ENCODE measurements at regions not wholly inside any gene's neighbourhood (a gene's known extent, or its start where the extent isn't known, plus 50 kb on each side); places are given as distances from the start of the nearest gene placed in this dataset.

DNA sequence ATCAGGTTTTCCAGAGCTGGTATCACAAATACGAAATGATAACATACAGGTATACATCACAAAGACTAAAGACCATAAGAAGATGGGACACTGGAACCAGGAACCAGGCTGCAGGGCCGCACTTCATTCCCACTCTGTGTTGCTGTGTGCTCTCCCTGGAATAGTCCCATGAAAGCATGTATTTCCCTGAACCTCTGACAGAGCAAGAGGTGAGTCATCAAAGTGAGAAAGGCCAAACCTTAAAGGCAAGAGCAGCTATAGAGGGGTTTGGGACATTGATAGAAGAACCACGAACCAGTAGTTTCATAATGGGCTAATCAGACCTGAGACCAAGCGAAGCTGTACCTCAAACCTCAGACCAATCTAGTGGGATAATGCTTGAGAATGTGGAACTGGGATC, 283.0 kb upstream of the PRKD1 start:
- Histone ChIP-seq H2BK5ac (ENCODE audit: low read depth, low read length, poor library complexity) (no peak overlapping the region), H3K9me3 (ENCODE audit: insufficient read depth, low read depth, low read length) (no peaks in the 10 kb centered on the region), H3K79me1 (ENCODE audit: low read length) (no peaks in the 10 kb centered on the region), H3K27me3 (ENCODE audit: insufficient read depth, low read length) (no peaks in the 10 kb centered on the region), H3K4me1 (ENCODE audit: control insufficient read depth in 1 of 2, insufficient read depth in 2 of 2, low read length in 2 of 2) (no peaks in the 10 kb centered on the region), H3K9ac (ENCODE audit: low read length) (no peak overlapping the region), H3K79me2 (ENCODE audit: control insufficient read depth, insufficient read depth, low read length, poor library complexity) (no peaks in the 10 kb centered on the region), H3K14ac (ENCODE audit: low read length) (no peak overlapping the region), H4K91ac (ENCODE audit: low read depth, low read length) (no peak overlapping the region), H3K4me3 (ENCODE audit: low read depth, low read length) (no peak overlapping the region), H2AK5ac (ENCODE audit: low read length) (no peak overlapping the region), H3K18ac (ENCODE audit: low read length) (no peak overlapping the region), H4K8ac (ENCODE audit: low read depth, low read length) (no peak overlapping the region), H2BK12ac (ENCODE audit: low read length) (no peak overlapping the region), H3K27ac (ENCODE audit: low read depth, low read length) (no peak overlapping the region), H3K23ac (ENCODE audit: low read length) (no peak overlapping the region), H2BK120ac (ENCODE audit: insufficient read depth, low read length, poor library complexity) (no peak overlapping the region), H3K4ac (ENCODE audit: low read depth, low read length) (no peak overlapping the region), H4K12ac (ENCODE audit: low read depth, low read length) (no peak overlapping the region), H2AFZ (ENCODE audit: insufficient read depth, low read length, poor library complexity) (no peak overlapping the region), H3K4me2 (ENCODE audit: low read length) (no peak overlapping the region), H3K36me3 (ENCODE audit: control insufficient read depth in 1 of 2, insufficient read depth in 2 of 2, low read length in 2 of 2) (no peaks in the 10 kb centered on the region)
- no CpG with 5 or more reads among the region's 4 CpGs for WGBS (ENCODE audit: extremely low coverage, insufficient coverage, insufficient read length)
- DNase-seq: no peak

DNA sequence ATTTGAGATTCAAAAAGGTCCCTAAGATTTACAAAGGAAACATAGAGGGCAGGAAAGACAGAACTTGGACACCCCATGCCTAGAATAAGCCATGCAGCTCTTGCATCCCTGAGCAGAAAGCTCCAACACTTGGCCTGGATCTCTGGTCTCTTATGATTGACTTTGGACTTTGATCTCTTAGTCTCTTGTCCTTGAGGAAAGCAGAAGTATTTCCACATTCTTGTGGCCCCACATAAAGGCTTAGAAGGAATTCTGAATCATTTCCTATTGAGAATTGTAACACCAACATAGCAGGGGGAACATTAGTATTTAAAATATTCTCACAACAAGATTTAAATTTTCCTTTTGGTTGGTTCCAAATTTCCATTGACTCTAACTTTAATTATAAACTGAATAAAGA, 283.7 kb upstream of the PRKD1 start:
- no peaks in the 10 kb centered on the region for H3K9me3 ChIP-seq (ENCODE audit: insufficient read depth, low read depth, low read length)

DNA sequence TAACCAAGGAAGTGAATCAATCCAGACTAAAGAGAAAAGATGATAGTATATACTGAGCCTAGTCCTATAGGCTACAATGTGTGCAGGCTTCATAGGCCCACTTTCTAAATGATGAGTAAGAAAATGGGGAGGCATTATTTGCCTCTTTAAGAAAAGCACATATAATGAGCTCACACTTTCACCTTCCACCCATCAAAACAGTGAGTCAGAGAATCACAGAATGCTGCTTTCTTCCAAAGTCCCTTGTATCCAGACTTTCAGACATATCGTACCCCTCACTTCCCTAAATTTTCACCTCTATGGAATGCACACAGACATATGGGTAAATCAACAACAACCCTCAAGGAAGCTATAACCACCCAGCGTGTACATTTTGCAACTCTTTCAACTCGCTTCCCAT, 286.4 kb upstream of the PRKD1 start:
- no peaks in the 10 kb centered on the region for H3K36me3 ChIP-seq (ENCODE audit: control insufficient read depth in 1 of 2, insufficient read depth in 2 of 2, low read length in 2 of 2)
- no peak overlapping the region for H2AK5ac ChIP-seq (ENCODE audit: low read length)
- H4K8ac ChIP-seq (ENCODE audit: low read depth, low read length): no peak overlapping the region

More for the DNA sequence above, 283.7 kb upstream of the PRKD1 start:
- no peaks in the 10 kb centered on the region for H3K36me3 ChIP-seq (ENCODE audit: control insufficient read depth in 1 of 2, insufficient read depth in 2 of 2, low read length in 2 of 2)
- H3K27me3 ChIP-seq (ENCODE audit: insufficient read depth, low read length): no peaks in the 10 kb centered on the region
- no peak overlapping the region for H4K12ac ChIP-seq (ENCODE audit: low read depth, low read length)
- H2BK5ac ChIP-seq (ENCODE audit: low read depth, low read length, poor library complexity): no peak overlapping the region
- H4K8ac ChIP-seq (ENCODE audit: low read depth, low read length): no peak overlapping the region
- H3K14ac ChIP-seq (ENCODE audit: low read length): no peak overlapping the region
- H2BK120ac ChIP-seq (ENCODE audit: insufficient read depth, low read length, poor library complexity): no peak overlapping the region
- H3K4me3 ChIP-seq (ENCODE audit: low read depth, low read length): no peak overlapping the region
- H3K23ac ChIP-seq (ENCODE audit: low read length): no peak overlapping the region
- H3K18ac ChIP-seq (ENCODE audit: low read length): no peak overlapping the region
- no peak overlapping the region for H2AFZ ChIP-seq (ENCODE audit: insufficient read depth, low read length, poor library complexity)
- no peaks in the 10 kb centered on the region for H3K79me1 ChIP-seq (ENCODE audit: low read length)
- no peak overlapping the region for H2BK12ac ChIP-seq (ENCODE audit: low read length)
- DNase-seq: no peak
- H3K27ac ChIP-seq (ENCODE audit: low read depth, low read length): no peak overlapping the region
- no peak overlapping the region for H2AK5ac ChIP-seq (ENCODE audit: low read length)
- H4K91ac ChIP-seq (ENCODE audit: low read depth, low read length): no peak overlapping the region
- H3K79me2 ChIP-seq (ENCODE audit: control insufficient read depth, insufficient read depth, low read length, poor library complexity): no peaks in the 10 kb centered on the region
- H3K4me2 ChIP-seq (ENCODE audit: low read length): no peak overlapping the region
- no peak overlapping the region for H3K9ac ChIP-seq (ENCODE audit: low read length)
- H3K4me1 ChIP-seq (ENCODE audit: control insufficient read depth in 1 of 2, insufficient read depth in 2 of 2, low read length in 2 of 2): no peaks in the 10 kb centered on the region
- H3K4ac ChIP-seq (ENCODE audit: low read depth, low read length): no peak overlapping the region

DNA sequence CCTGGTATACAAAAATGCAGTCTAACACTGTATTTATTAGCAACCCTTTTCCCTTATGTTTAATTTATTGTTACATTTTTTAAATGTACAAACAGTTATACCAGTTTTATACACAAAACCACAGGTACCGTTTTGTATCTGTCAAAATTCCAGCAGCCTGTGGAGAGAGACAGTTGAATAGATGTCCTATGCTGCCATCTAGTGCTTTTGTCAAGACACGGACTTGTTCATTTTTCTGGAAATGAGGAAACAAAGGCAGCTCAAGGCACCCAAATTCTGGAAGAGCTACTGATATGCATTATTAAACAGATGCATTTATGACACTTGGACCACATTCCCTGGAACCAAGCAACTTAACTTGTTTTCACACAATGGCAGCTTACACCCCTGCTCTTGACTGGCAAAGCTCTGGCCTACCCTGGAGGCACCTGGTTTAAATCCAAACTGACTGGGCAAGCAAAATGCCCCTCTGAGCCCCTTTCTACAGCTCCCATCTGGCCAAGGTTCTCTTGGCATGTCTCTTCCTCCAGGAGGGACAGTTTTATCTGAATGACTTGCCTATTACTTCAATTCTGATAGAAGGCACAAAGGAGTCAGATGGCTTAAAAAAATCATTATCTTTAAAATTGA, 286.9 kb upstream of the PRKD1 start:
- WGBS (ENCODE audit: extremely low coverage, insufficient coverage, insufficient read length): no CpG with 5 or more reads among the region's 2 CpGs
- no peak overlapping the region for H2BK12ac ChIP-seq (ENCODE audit: low read length)

More for the DNA sequence above, 286.4 kb upstream of the PRKD1 start:
- no peak overlapping the region for H2BK5ac ChIP-seq (ENCODE audit: low read depth, low read length, poor library complexity)
- no peak overlapping the region for H3K27ac ChIP-seq (ENCODE audit: low read depth, low read length)
- H3K14ac ChIP-seq (ENCODE audit: low read length): no peak overlapping the region
- no peaks in the 10 kb centered on the region for H3K79me2 ChIP-seq (ENCODE audit: control insufficient read depth, insufficient read depth, low read length, poor library complexity)
- no peak overlapping the region for H2BK120ac ChIP-seq (ENCODE audit: insufficient read depth, low read length, poor library complexity)
- no peak overlapping the region for H3K4me2 ChIP-seq (ENCODE audit: low read length)
- no CpG with 5 or more reads among the region's 3 CpGs for WGBS (ENCODE audit: extremely low coverage, insufficient coverage, insufficient read length)
- H3K4me3 ChIP-seq (ENCODE audit: low read depth, low read length): no peak overlapping the region
- no peak overlapping the region for H3K4ac ChIP-seq (ENCODE audit: low read depth, low read length)
- no peak overlapping the region for H2AFZ ChIP-seq (ENCODE audit: insufficient read depth, low read length, poor library complexity)
- no peak overlapping the region for H4K12ac ChIP-seq (ENCODE audit: low read depth, low read length)
- no peaks in the 10 kb centered on the region for H3K79me1 ChIP-seq (ENCODE audit: low read length)
- no peaks in the 10 kb centered on the region for H3K27me3 ChIP-seq (ENCODE audit: insufficient read depth, low read length)
- no peak for DNase-seq
- H4K91ac ChIP-seq (ENCODE audit: low read depth, low read length): no peak overlapping the region
- H3K9ac ChIP-seq (ENCODE audit: low read length): no peak overlapping the region
- no peak overlapping the region for H3K23ac ChIP-seq (ENCODE audit: low read length)
- no peaks in the 10 kb centered on the region for H3K4me1 ChIP-seq (ENCODE audit: control insufficient read depth in 1 of 2, insufficient read depth in 2 of 2, low read length in 2 of 2)
- H3K18ac ChIP-seq (ENCODE audit: low read length): no peak overlapping the region
- no peaks in the 10 kb centered on the region for H3K9me3 ChIP-seq (ENCODE audit: insufficient read depth, low read depth, low read length)
- H2BK12ac ChIP-seq (ENCODE audit: low read length): no peak overlapping the region

More for the DNA sequence above, 286.9 kb upstream of the PRKD1 start:
- Histone ChIP-seq H2BK120ac (ENCODE audit: insufficient read depth, low read length, poor library complexity) (no peak overlapping the region), H3K18ac (ENCODE audit: low read length) (no peak overlapping the region), H3K9ac (ENCODE audit: low read length) (no peak overlapping the region), H2BK5ac (ENCODE audit: low read depth, low read length, poor library complexity) (no peak overlapping the region), H3K4me2 (ENCODE audit: low read length) (no peak overlapping the region), H4K12ac (ENCODE audit: low read depth, low read length) (no peak overlapping the region), H3K9me3 (ENCODE audit: insufficient read depth, low read depth, low read length) (no peaks in the 10 kb centered on the region), H3K27me3 (ENCODE audit: insufficient read depth, low read length) (no peaks in the 10 kb centered on the region), H3K23ac (ENCODE audit: low read length) (no peak overlapping the region), H4K8ac (ENCODE audit: low read depth, low read length) (no peak overlapping the region), H3K4ac (ENCODE audit: low read depth, low read length) (no peak overlapping the region), H3K36me3 (ENCODE audit: control insufficient read depth in 1 of 2, insufficient read depth in 2 of 2, low read length in 2 of 2) (no peaks in the 10 kb centered on the region), H3K14ac (ENCODE audit: low read length) (no peak overlapping the region), H3K79me2 (ENCODE audit: control insufficient read depth, insufficient read depth, low read length, poor library complexity) (no peaks in the 10 kb centered on the region), H2AK5ac (ENCODE audit: low read length) (no peak overlapping the region), H3K79me1 (ENCODE audit: low read length) (no peaks in the 10 kb centered on the region), H3K27ac (ENCODE audit: low read depth, low read length) (no peak overlapping the region), H3K4me1 (ENCODE audit: control insufficient read depth in 1 of 2, insufficient read depth in 2 of 2, low read length in 2 of 2) (no peaks in the 10 kb centered on the region), H4K91ac (ENCODE audit: low read depth, low read length) (no peak overlapping the region), H2AFZ (ENCODE audit: insufficient read depth, low read length, poor library complexity) (no peak overlapping the region), H3K4me3 (ENCODE audit: low read depth, low read length) (no peak overlapping the region)
- DNase-seq: peak; percentile 7 to 72
